ENCODE measurements at regions not wholly inside any gene's neighbourhood (a gene's known extent, or its start where the extent isn't known, plus 50 kb on each side); places are given as distances from the start of the nearest gene placed in this dataset.
"Not testable (repeated sequence)": the region's sequence is repeated elsewhere in the genome, so short reads cannot be mapped to it uniquely, and the experiment has no call there.

DNA sequence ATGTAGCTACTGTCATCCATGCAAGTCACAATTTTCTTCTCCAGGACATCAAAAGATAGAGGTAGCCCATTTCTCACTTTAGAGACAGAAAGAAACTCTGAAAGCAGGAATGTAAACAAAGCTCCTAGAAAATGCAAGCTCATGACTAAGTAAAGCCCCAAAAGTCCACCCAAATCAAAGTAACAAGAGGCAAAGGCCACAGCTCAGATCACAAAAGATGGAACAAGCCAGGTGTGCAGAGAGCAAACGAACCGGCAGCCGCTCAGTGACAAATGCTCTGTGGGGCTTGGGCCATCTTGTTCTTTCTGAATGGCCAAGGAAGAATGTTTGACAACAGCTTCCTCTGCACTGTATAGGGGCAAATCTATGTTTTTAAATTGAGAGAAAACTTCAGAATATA, 201.0 kb downstream of the CYRIA start:
- no peak for DNase-seq (ENCODE audit: low spot score)

DNA sequence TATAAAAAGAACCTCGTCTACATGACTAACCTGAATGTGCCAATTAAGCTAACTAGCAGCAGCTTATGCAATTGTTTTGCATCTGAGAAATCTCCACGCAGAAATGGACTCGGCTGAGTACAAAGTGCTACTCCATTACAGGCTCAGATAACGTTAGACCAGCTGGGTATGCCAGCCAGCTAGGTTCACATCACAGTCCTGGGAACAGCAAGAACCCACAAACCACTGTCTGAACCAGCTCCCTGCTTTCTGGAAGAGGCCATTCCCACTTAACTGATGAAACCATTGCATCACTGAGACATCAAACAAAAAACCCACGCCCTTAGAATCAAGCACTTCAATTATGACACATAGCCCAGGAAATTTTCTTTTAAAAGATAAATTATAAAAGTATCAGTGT, 202.7 kb downstream of the CYRIA start:
- DNase-seq (ENCODE audit: low spot score), result no peak

DNA sequence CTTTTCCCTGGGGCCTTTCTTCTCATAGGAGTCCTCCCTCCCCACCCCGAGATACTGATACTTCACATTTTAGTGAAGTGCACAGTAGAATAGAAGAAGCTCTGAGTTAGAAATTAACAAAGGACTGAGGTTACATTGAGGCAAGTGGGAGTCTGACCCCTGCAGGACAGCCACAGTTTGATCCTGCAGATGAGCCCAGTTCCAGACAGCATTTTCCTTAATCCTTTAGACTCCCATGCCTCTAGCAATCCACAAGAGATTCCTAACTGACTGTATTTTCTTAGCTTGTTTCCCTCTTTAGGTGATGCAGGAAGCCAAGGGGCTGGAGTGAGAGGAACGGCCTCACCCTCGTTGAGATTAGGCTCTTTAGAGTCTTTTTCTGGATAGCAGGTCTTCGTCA, 204.0 kb downstream of the CYRIA start:
- DNase-seq (ENCODE audit: low spot score), result no peak

DNA sequence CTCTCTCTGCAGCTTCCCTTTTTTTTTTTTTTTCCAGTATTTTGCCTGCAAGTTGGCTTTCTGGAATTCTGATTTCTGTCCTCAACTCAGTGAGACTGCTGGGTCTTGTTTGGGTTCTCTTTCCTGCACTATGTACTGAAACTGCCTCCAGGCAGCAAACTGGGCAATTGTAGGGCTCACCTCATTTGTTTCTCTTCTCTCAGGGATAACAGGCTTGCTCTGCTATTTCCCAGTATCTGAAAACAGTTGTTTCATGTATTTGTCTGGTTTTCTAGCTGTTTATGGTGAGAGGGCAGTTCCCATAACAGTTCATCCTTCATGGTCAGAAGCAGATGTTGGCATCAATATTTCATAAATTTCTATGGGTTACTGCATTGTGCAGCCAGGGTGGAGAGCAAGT, 206.0 kb downstream of the CYRIA start:
- DNase-seq (ENCODE audit: low spot score), result no peak

DNA sequence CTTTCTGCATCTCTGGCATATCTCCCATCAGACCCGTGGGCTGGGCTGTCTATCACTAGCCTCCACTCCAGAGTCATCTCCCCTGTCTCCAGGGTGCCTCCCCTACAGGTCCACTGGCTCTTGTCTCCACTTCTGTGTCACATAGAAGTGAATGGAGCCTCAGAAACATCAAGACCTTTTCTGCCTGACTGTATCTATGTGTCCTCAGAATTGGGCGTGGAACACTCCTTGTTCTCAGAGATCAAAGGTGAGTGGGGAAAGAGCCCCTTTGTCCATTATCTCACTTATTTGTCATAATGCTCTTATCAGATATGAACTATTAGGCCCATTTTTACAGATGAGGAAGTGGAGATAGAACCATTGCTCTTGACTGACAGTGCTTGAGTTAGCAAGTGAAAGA, 211.0 kb downstream of the CYRIA start:
- DNase-seq (ENCODE audit: low spot score), result no peak

DNA sequence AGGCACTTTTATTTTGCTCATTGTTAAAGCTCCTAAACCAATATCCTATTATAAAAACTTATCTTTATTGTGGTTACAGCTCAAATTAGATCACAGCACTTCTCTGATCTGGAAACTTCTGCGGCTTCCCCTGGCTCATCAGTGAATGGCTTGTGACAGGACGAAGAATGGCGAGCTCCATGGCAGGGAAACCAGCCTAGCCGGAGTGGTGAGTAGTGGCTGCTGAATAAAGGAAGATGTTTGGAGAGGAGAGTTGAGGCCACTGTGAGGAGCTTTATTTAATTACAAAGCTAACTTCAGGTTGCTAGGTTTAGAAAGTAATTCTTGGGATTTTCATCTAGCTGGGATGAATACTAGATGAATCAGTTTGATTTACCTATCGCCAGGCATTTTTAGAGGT, 213.5 kb downstream of the CYRIA start:
- no peak for DNase-seq (ENCODE audit: low spot score)

DNA sequence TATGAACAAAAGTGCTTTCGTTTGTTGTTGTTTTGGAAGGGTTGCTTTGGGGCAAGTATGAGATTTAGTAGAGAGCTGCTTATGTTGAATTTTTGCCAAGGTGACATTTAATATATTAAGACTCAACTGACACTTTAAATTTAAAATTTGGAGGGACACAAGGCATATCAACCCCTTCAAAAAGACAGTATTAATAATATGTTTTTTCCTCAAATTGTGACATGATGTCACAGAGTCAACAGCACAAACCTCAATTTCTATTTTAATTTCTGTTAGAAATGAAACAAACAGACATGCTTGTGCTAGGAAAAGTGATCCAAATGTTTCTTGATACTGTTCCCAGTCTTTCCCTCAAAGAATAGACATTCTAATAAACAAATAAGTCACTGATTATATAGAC, 218.9 kb downstream of the CYRIA start:
- no peak for DNase-seq (ENCODE audit: low spot score)

DNA sequence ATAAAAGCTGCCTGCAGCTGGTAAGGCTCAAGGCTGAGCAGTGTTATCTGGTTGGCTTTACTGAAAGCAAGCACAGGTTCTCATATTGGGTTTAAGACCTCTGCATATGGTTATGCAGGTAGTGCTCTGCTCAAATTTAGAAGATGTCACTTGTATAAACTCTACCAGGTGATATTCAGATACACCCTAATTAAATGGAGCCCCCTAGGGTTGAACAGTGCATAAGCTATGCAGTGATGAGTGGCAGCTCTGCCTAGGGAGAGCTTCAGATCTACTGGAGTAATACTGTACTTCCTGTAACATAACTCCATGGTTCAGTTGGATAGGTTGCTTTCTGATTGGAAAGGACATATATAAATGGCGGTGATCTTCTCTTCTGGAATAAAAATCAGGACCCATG, 222.7 kb downstream of the CYRIA start:
- no peak for DNase-seq (ENCODE audit: low spot score)

DNA sequence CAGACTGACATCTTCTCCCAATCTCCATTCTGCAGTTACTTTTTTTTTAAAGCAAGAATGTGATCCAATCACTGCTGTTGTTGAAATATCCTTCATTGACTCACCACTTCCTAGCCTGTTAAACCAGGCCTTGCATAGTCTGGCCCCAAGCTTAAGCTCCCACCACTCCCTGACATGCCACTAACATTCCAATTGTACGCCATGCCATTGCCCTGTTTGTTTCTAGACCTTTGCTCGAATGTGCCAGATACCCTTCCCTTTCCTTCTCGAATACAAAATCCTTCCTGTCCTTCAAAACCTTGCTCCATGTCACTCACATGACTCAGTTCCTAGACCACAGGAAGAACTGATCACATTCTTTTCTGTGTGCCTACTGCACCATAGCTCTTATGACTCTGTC, 224.2 kb downstream of the CYRIA start:
- no peak for DNase-seq (ENCODE audit: low spot score)

DNA sequence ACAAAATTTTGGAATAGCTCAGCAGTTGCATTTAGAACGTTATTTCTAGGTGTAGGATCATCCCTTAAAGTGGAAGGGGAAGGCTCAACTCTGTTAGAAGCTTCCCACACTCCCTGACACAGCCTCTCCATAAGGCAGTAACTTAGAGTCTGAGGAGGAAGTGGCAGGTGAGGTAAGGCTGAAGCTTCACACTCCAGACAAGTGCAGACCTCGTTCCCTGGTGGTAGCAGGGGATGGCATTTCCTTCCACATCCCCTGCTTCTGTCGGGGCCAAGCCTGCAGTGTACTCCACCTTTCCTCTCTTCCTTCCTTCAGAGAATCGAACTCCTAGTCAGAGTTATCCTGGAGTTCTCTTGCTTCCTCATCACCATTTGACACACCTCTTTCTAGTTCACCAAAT, 224.7 kb downstream of the CYRIA start:
- no peak for DNase-seq (ENCODE audit: low spot score)

DNA sequence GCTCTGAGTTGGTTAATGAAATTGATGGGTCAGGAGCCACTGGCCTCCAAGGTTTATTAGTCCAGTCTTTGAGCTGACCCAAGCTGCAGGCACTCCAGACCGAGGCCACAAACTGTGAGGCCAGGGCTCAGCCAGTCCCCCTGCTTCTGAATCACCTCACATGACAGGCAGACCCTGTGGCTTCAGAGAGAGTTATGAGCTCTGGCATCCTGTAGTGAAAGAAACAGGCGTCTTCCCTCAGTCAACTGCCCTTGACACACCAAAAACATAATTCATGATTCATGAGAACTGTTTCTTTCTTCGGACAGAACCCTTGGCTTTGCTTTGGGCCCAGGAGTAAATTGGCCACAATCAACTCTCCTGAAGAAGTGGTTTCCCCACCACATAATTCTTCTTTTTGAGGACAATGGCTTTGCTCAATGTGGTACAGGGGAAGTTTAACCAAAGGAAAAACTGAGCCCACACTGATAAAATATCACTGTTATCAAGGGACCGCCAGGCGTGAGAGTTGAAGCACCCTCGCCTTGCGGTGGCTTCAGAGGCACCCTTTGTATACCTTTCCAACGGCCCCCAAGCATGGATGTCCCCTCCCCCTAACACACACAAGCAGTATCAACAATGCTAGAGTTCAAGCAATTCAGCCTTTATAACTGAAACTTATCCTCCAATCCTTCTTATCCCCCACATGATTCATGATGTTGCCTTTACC, 226.9 kb downstream of the CYRIA start:
- DNase-seq (ENCODE audit: low spot score), result no peak

DNA sequence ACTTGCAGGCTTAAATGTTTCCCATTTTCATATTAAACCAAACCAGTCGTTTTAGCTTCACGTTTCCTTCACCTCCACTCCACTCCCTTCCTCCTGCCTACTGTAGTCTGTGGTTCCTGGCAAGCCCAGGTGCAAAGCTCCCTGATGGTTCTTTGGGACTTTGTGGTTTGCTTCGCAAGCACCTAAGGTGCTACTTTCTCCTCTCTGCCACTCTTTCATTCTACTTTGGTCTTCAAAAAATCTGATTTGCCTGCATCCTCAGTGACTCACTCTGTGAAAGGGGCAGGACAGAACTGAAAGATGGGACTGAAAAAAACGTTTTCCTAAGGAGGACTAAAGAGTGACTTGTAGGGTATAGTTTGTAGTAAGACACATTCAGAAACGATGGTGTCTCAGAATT, 228.4 kb downstream of the CYRIA start:
- no peak for DNase-seq (ENCODE audit: low spot score)

DNA sequence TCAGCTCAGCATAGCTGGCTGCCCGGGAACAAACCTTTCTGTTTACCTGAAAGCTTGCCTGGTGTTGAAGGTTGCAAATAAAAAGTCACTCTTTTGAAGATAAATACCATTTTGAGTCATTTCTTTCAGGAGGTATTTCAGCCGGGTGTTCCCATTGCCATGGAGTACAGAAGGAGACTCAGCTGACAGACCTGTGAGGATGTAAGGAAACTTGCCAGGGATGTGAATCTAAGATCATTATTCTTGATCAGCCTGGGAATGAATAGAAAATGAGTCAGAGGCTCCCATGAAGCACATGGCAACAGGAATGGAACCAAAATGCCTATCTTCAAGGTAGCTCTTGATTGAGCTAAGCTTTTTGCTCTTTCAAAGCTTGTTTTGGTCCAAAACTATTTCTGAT, 231.2 kb downstream of the CYRIA start:
- no peak for DNase-seq (ENCODE audit: low spot score)

DNA sequence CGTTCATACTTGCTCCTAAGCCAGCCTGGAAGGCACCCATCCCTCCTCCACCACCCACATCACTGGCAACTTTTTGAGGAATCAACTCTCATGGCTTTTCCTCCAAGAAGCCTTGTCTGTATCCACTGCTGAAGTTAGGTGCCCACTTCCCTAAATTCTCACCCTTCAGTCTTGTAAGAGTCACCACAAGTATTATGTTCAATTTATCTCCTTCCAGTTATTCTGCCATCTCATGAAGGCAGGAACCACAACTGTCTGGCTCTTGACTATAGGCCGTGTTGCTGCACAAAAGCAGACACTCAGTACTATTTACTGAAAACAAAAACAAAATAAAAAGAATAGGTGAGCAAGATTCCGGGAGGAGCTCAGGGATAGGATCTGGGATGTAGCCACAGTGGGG, 234.8 kb downstream of the CYRIA start:
- no peak for DNase-seq (ENCODE audit: low spot score)

DNA sequence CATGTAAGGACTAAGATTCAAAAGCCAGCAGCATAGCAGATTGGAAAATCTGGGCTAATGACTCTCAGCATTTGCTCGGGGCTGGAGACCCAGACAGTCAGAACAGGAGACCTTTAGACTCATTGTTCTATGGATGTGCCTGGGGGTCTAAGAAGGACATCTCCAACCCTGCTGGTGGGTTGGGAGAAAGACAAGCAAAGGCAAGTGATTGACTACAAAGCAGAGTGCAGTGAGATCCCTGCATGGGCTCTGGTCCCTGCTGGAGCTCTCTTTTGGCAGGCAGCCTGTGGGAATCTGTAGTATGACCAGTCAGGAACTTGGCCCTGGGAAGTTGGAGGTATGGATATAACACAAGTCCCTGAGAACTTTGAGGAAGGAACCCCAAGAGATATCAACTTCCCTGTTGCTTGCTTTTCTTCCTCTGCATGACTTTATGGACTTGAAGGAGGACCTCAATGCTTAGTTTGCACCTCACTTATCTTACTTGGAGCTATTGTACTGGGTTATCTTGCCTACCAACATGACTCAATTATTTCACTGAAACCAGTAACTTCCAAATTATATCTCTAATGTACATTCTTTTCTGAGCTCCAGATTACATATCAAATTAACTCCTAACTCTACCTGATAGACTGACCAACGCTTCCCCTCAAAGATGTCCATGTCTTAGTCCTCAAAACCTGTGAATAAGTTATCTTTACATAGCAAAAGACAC, 236.0 kb downstream of the CYRIA start:
- no peak for DNase-seq (ENCODE audit: low spot score)

DNA sequence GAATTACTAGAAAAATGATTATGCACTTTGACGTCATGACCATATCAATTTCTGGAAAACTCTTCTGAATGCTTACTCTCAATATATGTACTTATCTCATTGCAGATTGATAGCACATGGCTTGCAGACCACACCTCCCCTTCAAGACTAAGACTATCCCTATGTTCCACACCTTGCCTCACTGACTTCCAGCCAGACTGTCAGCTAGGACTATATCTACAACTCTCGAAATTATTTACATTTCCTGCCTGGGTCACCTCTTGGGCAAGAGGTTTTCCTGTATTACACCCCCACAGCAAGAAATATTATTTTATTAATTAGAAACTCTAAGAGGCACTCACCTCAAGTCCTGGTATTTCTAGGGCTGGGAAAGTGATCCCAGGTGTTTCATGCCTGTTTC, 236.6 kb downstream of the CYRIA start:
- DNase-seq (ENCODE audit: low spot score), result no peak

DNA sequence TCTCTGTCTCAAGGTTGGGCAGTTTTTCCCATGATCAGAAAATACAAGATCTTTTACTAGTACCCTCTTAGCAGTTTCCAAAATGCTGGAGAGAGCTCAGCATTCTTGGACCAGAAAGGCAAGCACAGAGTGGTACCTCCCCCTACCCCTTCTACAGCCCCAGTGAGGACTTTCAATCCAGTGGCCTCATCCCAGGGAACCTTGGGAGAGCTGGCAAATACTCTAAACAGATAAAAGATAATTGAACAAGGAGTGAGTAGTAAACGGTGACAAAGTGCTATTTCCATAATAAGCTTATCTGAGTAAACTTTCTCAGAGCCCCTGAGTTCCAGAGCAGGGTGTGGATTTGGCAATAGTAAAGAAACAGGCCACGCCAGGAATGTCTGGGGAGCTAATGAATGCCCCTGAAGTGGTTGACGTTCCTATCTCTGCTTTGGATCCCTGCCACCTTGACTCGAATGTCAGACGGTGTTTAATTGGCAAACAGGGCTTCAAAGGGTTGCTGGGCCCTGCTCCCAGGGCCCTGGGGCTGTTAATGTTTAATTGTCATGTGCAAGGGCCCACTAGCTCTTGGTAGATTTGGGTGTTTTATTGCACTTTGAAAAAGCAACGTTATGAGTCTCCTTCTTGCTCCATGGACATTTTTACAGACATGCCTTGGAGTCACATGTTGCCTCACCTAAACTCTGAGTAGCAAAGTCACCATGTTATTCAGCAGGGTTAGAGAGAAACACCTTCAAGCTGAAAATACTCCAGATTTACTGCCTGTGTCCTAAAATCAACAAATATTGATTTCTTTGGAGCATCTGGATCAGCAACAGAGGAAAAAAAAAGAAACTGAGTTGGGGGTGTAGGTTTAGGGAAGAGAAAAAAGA, 239.9 kb downstream of the CYRIA start:
- DNase-seq (ENCODE audit: low spot score), result no peak

DNA sequence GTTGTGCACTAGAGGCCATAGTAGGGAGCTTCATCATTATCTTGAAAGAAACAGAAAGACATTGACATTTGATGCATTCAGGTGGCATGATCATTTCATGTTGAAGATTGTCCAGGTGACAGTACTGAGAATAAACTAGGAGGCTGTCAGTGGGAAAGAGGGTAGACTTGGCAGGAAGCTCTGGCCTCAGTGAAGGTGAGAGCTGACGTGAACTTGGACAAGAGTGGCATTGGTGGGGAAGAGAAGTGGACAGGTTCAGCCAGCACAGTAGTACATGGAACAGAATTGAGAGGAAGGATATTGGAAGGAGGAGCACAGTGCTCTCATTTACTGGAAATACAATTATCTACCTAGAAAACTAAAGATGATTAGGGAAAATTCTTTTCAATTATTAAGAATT, 245.2 kb downstream of the CYRIA start:
- no peak for DNase-seq (ENCODE audit: low spot score)

DNA sequence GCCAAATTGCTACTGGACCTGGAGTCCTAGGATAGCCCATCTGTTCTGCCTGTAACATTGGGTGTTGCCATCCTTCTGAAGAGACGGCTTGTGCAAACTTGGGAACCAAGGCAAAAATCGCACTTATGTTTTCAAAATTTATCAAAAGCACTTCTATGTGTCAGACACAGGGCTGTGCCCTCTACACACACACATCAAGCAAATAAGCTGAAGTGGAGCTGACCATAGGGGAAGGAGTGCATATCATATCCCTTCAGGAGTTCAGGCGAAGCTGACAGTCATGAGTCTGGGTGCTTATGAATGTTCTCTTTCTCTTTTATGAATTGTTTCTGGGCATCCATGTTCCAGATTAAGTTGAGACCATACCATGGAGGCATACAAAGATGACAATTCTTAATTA, 247.9 kb downstream of the CYRIA start:
- DNase-seq (ENCODE audit: low spot score), result no peak

DNA sequence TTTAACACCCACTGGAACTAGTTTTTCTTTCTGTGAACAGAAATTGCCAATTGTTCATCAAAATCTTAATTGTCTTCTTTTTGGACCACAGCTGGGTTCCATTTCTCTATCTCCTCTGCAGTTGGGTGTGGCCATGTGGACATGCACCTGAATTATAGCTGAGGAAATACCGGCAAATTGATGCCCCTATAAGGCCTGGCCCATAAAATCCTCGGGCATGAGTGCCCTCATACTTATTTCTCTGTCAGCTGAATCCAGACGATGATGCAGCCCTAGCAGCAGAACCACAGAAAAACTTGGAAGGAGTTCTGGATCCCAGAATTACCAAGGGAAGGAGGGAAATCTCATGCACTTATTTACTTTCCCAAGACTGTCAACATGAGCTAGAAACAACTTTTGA, 249.0 kb downstream of the CYRIA start:
- no peak for DNase-seq (ENCODE audit: low spot score)

DNA sequence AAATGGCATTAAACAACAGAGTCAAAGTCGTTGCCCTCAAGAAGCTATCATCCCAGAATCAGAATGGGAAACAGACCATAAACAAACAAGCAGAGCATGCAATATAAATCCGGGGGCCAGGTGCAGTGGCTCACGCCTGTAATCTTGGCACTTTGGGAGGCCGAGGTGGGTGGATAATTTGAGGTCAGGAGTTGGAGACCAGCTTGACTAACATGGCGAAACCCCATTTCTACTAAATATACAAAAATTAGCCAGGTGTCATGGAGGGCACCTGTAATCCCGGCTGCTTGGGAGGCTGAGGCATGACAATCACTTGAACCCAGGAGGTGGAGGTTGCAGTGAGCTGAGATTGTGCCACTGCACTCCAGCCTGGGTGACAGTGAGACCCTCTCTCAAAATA, 249.8 kb downstream of the CYRIA start:
- not testable (repeated sequence) for DNase-seq (ENCODE audit: low spot score)

DNA sequence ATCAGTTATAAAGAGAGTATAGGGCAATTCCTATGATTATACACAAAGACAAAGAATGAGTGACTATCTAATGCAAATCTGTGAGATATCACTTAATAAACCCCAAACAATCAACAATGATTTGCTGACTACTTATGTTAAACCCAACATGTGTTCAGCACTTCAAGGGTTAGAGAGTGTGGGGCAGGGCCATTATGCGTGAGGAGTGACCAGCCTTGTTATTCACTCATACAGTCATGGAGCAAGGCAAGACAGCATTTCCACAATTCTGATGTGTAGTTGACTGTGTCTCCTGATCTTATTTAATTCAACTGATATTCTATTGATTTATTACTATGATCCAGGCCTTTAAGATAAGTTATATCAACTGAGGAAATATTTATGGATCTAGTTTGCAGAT, 251.7 kb downstream of the CYRIA start:
- no peak for DNase-seq (ENCODE audit: low spot score)

DNA sequence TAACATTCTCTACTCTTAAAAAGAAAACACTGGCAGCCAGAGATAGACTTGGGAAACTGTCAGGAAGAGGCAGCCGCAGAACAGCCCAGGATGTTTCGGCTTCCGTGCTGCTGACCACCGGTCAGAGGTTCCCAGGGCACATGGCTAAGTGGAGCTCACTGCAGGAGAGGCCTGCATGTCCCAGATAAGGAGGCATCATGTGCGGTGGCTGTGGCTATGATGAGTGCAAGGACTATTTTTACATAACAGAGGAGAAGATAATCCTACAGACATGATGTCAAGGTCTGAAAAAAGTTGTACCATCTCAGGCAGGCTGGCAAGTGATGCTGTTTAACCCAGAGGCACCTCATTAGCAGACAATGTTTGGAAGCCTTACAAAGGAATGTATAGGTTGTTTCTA, 252.3 kb downstream of the CYRIA start:
- DNase-seq (ENCODE audit: low spot score), result no peak

All from ureter (tissue), 1 donor.